Kidney (tissue), 13 donors: ENCODE measurements at regions not wholly inside any gene's neighbourhood (a gene's known extent, or its start where the extent isn't known, plus 50 kb on each side); places are given as distances from the start of the nearest gene placed in this dataset.
A peak's percentile ranks its signal among the peaks of the same experiment; 100 is the strongest.

Source experiments
- DNase-seq, 5 donors: peaks; one replicate each; pipeline ENCODE4 v3.0.0-alpha.2; 2013 to 2020
- FAIRE-seq: peaks from 2 replicates; lab custom pipeline; 2012; peaks lifted over from hg19 to GRCh38; lab: Jason Lieb, UNC
- H3K27ac ChIP-seq, 2 donors: one replicate each; pipeline ENCODE4 v1.7.0; 2013; ENCODE audit warnings: low read depth in 2 of 2, low read length in 2 of 2, inconsistent platforms in 1 of 2
- H3K27me3 ChIP-seq: one replicate; pipeline ENCODE4 v1.7.1; 2013; ENCODE audit warnings: low read length, inconsistent platforms; ENCODE audit not compliant: control insufficient read depth, insufficient read depth
- H3K36me3 ChIP-seq, 3 donors: one replicate each; pipeline versions ENCODE4 v1.7.0 to v1.7.1; 2013; ENCODE audit warnings: low read length in 3 of 3, control low read depth in 1 of 3, inconsistent platforms in 1 of 3; ENCODE audit not compliant: insufficient read depth in 3 of 3, control insufficient read depth in 2 of 3
- H3K4me1 ChIP-seq, 3 donors: one replicate each; pipeline versions ENCODE4 v1.7.0 to v1.7.1; 2013; ENCODE audit warnings: low read length in 3 of 3, inconsistent platforms in 1 of 3, low read depth in 1 of 3; ENCODE audit not compliant: control insufficient read depth in 2 of 3, insufficient read depth in 2 of 3
- H3K4me3 ChIP-seq, 3 donors: one replicate each; pipeline versions ENCODE4 v1.7.0 to v1.8.1; 2013; ENCODE audit warnings: low read length in 3 of 3, control low read depth in 1 of 3, inconsistent platforms in 1 of 3
- H3K9ac ChIP-seq, 3 donors: one replicate each; pipeline versions ENCODE4 v1.7.0 to v1.7.1; 2013; ENCODE audit warnings: low read length in 3 of 3, control low read depth in 1 of 3, inconsistent platforms in 1 of 3
- H3K9me3 ChIP-seq, 3 donors: one replicate each; pipeline versions ENCODE4 v1.7.0 to v1.7.1; 2013; ENCODE audit warnings: low read length in 3 of 3, control low read depth in 1 of 3, inconsistent platforms in 1 of 3; ENCODE audit not compliant: control insufficient read depth in 2 of 3, insufficient read depth in 1 of 3
- CTCF ChIP-seq: IDR thresholded peaks from 3 replicates; pipeline ENCODE4 v1.5.1; 2012; ENCODE audit warnings: mild to moderate bottlenecking, moderate library complexity, borderline replicate concordance; ENCODE audit not compliant: insufficient read depth; ENCODE audit errors: extremely low read depth
- intact Hi-C: fragments of 100-400 bp; cut with DNase I; formaldehyde crosslinking; loops from one replicate; pipeline ENCODE4 v1.11.1; 2022
- donor health status: control.
- donor health status: control.
- donor health status: control.
- donor health status: control.
- donor health status: control.
- donor health status: DM: yes; HTN: yes; CAD: no.
- donor health status: Normal renal cell carcinoma (clear cell type).

- FAIRE-seq (no peak), DNase-seq (no peak)
- Histone ChIP-seq H3K4me1 (no peaks in the 10 kb centered on the region), H3K27me3 (no peaks in the 10 kb centered on the region), H3K4me3 (no peak overlapping the region), H3K36me3 (no peaks in the 10 kb centered on the region), H3K9ac (no peak overlapping the region), H3K27ac (no peak overlapping the region), H3K9me3 (no peaks in the 10 kb centered on the region)
- TF ChIP-seq CTCF = no peak
- intact Hi-C loops = no loop called here
These were observed 244.2 kb upstream of the POU3F2 start for GRCh38 chr6:98590136-98590681.

GRCh38 chr6:98590997-98591396 lies 243.4 kb upstream of the POU3F2 start:
- H3K4me1 ChIP-seq = no peaks in the 10 kb centered on the region
- peak in 2 of 5 donors; percentile 9 to 31 for DNase-seq
- H3K9ac ChIP-seq = no peak overlapping the region
- no peak overlapping the region for H3K27ac ChIP-seq
- no peak for FAIRE-seq
- H3K27me3 ChIP-seq = no peaks in the 10 kb centered on the region
- H3K36me3 ChIP-seq = no peaks in the 10 kb centered on the region
- TF ChIP-seq CTCF = no peak
- H3K9me3 ChIP-seq = no peaks in the 10 kb centered on the region
- no peak overlapping the region for H3K4me3 ChIP-seq
- intact Hi-C loops = no loop called here

GRCh38 chr6:98593676-98594075 lies 240.7 kb upstream of the POU3F2 start:
- FAIRE-seq (no peak), DNase-seq (no peak)
- no peaks in the 10 kb centered on the region for H3K4me1 ChIP-seq
- no peaks in the 10 kb centered on the region for H3K27me3 ChIP-seq
- no peaks in the 10 kb centered on the region for H3K36me3 ChIP-seq
- no peaks in the 10 kb centered on the region for H3K9me3 ChIP-seq
- H3K27ac ChIP-seq = no peak overlapping the region
- H3K4me3 ChIP-seq = no peak overlapping the region
- no peak for TF ChIP-seq CTCF
- H3K9ac ChIP-seq = no peak overlapping the region
- intact Hi-C loops = no loop called here

GRCh38 chr6:98601716-98602115 lies 232.7 kb upstream of the POU3F2 start:
- no peaks in the 10 kb centered on the region for H3K4me1 ChIP-seq
- DNase-seq = no peak

More at GRCh38 chr6:98601716-98602115, 232.7 kb upstream of the POU3F2 start:
- H3K9me3 ChIP-seq = no peaks in the 10 kb centered on the region
- TF ChIP-seq CTCF = no peak
- no peak overlapping the region for H3K9ac ChIP-seq
- H3K27me3 ChIP-seq = no peaks in the 10 kb centered on the region
- no peak overlapping the region for H3K4me3 ChIP-seq
- no peaks in the 10 kb centered on the region for H3K36me3 ChIP-seq
- no peak for FAIRE-seq
- intact Hi-C loops = no loop called here
- no peak overlapping the region for H3K27ac ChIP-seq
